AG10803 (cell line): ENCODE measurements at regions not wholly inside any gene's neighbourhood (a gene's known extent, or its start where the extent isn't known, plus 50 kb on each side); places are given as distances from the start of the nearest gene placed in this dataset.

Experiments
- DNase-seq: peaks from one replicate; pipeline ENCODE4 v3.0.0; 2010; ENCODE audit warnings: low read depth
- H3K4me3 ChIP-seq: 2 replicates; pipeline ENCODE4 v1.5.1; 2011; ENCODE audit warnings: mild to moderate bottlenecking, low read length, control low read depth
- CTCF ChIP-seq: conservative IDR thresholded peaks from 2 replicates; pipeline ENCODE4 v1.5.1; 2011; ENCODE audit warnings: mild to moderate bottlenecking, low read length, control low read depth, inconsistent platforms

GRCh38 chr1:188247255-188247654, 1418.5 kb downstream of the PLA2G4A start:
- H3K4me3 ChIP-seq, result no peak overlapping the region
- no peak for DNase-seq
- TF ChIP-seq CTCF, result no peak

DNA sequence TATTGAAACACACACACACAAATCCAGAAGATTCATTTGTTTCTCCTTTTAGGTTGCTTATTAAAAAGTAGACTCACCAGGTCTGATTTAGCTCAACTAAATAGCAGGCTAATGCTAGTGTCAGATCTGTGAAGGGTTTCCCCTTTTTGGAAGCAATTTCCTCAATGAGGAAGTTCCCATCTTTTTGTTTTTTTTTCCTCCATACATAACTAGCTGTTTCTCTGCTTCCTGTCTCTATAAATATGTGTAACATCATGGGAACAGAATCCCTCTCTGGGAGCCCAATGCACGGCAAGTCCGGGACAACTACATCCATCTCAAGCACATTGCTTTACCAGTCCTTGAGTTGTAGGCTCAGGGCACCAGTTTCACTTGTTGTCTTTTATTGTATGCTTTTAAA, 1421.1 kb downstream of the PLA2G4A start:
- no peak overlapping the region for H3K4me3 ChIP-seq
- TF ChIP-seq CTCF, result no peak
- no peak for DNase-seq

- DNase-seq, result no peak
- TF ChIP-seq CTCF, result no peak
- H3K4me3 ChIP-seq, result no peak overlapping the region
Observed at GRCh38 chr1:188251036-188251435, 1422.3 kb downstream of the PLA2G4A start.

- no peak for TF ChIP-seq CTCF
- DNase-seq, result no peak
- H3K4me3 ChIP-seq, result no peak overlapping the region
Observed at GRCh38 chr1:188261849-188262248, 1433.1 kb downstream of the PLA2G4A start.

GRCh38 chr1:188269956-188270355, 1441.2 kb downstream of the PLA2G4A start:
- no peak for DNase-seq
- no peak overlapping the region for H3K4me3 ChIP-seq
- TF ChIP-seq CTCF, result no peak

DNA sequence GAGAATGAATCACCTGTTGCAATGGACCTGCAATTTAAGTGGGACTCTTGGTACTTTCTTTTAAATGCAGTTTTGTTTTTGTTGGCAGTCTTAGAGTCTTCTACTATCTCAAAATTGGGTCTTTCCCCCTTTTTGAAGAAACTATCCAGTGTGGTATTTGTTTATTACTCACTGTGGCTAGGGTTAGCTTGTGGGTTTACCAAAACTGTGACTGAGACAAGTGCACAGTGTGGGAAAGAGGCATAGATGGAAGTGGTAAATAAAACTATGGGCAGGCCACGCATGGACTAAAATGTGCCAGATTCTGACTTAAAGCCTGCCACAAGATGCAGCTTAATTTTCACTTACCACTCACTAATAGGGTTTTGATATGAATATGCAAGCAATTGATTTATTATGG, 1441.7 kb downstream of the PLA2G4A start:
- no peak for DNase-seq
- TF ChIP-seq CTCF, result no peak
- no peak overlapping the region for H3K4me3 ChIP-seq

DNA sequence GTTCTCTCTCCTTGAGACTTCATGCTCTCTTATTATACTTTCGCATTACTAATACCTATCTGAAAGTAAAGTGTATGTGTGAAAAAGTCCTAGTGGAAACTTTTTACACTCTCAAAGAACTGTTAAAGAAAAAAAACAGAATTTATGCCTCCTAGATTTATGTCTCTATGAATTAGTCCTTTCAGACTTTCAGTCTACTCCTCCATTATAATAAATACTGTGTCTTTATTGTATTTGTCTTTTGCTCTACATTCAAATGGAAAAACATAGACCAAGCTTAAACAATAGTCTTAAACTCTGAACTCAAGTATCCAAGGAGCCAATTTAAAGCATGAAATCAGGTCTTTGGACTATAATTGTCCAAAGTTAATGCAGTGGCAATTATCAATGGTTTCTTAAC, 1449.0 kb downstream of the PLA2G4A start:
- H3K4me3 ChIP-seq, result no peak overlapping the region
- no peak for DNase-seq
- TF ChIP-seq CTCF, result no peak
